ENCODE measurements at regions not wholly inside any gene's neighbourhood (a gene's known extent, or its start where the extent isn't known, plus 50 kb on each side); places are given as distances from the start of the nearest gene placed in this dataset.

DNA sequence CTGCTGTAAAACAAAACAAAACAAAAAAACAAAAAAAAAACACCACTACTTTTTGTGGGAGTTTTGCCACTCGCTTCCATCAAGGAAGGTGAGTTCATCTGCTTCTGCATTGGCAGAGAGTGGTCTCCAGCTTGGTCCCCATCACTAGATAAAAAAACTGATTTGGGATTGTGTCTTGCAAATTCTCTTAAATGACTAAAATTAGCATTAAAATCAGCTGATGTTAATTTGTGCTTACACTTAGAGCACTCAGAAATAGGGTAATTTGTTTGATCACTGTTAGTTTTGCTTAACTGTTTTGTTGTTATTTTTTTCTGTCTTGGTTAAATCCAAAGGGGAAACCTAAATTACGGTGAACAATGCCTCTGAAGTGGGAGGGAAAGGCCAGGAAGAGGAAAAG, 1048.0 kb downstream of the LRFN5 start:
- no peaks in the 10 kb centered on the region for H3K79me2 ChIP-seq (ENCODE audit: control insufficient read depth, insufficient read depth, low read length)
- H3K4me1 ChIP-seq (ENCODE audit: control insufficient read depth, extremely low read depth, insufficient read depth, low read length), result no peaks in the 10 kb centered on the region
- dilution Hi-C loops (cut with MboI; ENCODE audit: extremely low pct_ligation_motif_present, low sequenced_read_pairs), result no loop called here
- no peaks in the 10 kb centered on the region for H3K9me3 ChIP-seq (replicated peaks; ENCODE audit: control insufficient read depth, insufficient read depth, low read length)
- H4K20me1 ChIP-seq (replicated peaks; ENCODE audit: control insufficient read depth, extremely low read depth, insufficient read depth, low read length), result no peaks in the 10 kb centered on the region
- DNase-seq (ENCODE audit: low read depth, low spot score), result no peak
- H2AFZ ChIP-seq (ENCODE audit: low read depth, low read length), result no peak overlapping the region
- no TSS peak for BruUV-seq (replicated peaks)
- TF ChIP-seq POLR2A (IDR thresholded peaks at IDR 0.05; ENCODE audit: low read depth, low read length), result no peak
- TF ChIP-seq POLR2AphosphoS5 (IDR thresholded peaks at IDR 0.05; ENCODE audit: insufficient read depth, low read depth, low read length), result no peak
- no peak for TF ChIP-seq EZH2 (IDR thresholded peaks at IDR 0.05; ENCODE audit: borderline replicate concordance, low read depth, low read length, severe bottlenecking)
- TF ChIP-seq, protein P1, sequence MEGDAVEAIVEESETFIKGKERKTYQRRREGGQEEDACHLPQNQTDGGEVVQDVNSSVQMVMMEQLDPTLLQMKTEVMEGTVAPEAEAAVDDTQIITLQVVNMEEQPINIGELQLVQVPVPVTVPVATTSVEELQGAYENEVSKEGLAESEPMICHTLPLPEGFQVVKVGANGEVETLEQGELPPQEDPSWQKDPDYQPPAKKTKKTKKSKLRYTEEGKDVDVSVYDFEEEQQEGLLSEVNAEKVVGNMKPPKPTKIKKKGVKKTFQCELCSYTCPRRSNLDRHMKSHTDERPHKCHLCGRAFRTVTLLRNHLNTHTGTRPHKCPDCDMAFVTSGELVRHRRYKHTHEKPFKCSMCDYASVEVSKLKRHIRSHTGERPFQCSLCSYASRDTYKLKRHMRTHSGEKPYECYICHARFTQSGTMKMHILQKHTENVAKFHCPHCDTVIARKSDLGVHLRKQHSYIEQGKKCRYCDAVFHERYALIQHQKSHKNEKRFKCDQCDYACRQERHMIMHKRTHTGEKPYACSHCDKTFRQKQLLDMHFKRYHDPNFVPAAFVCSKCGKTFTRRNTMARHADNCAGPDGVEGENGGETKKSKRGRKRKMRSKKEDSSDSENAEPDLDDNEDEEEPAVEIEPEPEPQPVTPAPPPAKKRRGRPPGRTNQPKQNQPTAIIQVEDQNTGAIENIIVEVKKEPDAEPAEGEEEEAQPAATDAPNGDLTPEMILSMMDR (IDR thresholded peaks at IDR 0.05; ENCODE audit: extremely low read depth in 1 of 2, insufficient read depth in 1 of 2, low read depth in 1 of 2, low read length in 2 of 2), result no peak
- TF ChIP-seq JUN (IDR thresholded peaks at IDR 0.05; ENCODE audit: borderline replicate concordance, insufficient read depth, insufficient read length, low read depth), result no peak
- TF ChIP-seq, protein P2, sequence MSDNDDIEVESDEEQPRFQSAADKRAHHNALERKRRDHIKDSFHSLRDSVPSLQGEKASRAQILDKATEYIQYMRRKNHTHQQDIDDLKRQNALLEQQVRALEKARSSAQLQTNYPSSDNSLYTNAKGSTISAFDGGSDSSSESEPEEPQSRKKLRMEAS (IDR thresholded peaks at IDR 0.05; ENCODE audit: insufficient read depth, insufficient read length), result no peak
- TF ChIP-seq GATA2 (IDR thresholded peaks at IDR 0.05; ENCODE audit: insufficient read depth, insufficient read length, low read depth, low read length), result no peak
- no peak for TF ChIP-seq FOS (IDR thresholded peaks at IDR 0.05; ENCODE audit: borderline replicate concordance, insufficient read depth, low read length)
- no peak for TF ChIP-seq MYC (IDR thresholded peaks at IDR 0.05; ENCODE audit: low read depth, low read length)
- FAIRE-seq, result no peak
- H3K27ac ChIP-seq (ENCODE audit: insufficient read depth, low read depth, low read length), result no peak overlapping the region
- H3K4me2 ChIP-seq (ENCODE audit: insufficient read depth, low read length), result no peak overlapping the region
- H3K36me3 ChIP-seq (ENCODE audit: control insufficient read depth in 2 of 2, extremely low read depth in 1 of 2, insufficient read depth in 2 of 2, low read length in 2 of 2), result no peaks in the 10 kb centered on the region
- POLR2A ChIA-PET, result no interaction called here
- H3K4me3 ChIP-seq (replicated peaks in 1 of 3; ENCODE audit: insufficient read depth in 1 of 3, low read depth in 1 of 3, low read length in 3 of 3), result no peak overlapping the region
- no peaks in the 10 kb centered on the region for H3K27me3 ChIP-seq (ENCODE audit: control insufficient read depth in 2 of 2, insufficient read depth in 2 of 2, low read length in 2 of 2)
- H3K9ac ChIP-seq (replicated peaks; ENCODE audit: extremely low read depth, insufficient read depth, low read length), result no peak overlapping the region
- intact Hi-C loops (cut with micrococcal nuclease), result no loop called here
- CTCF ChIA-PET, result no interaction called here
- no peaks in the 10 kb centered on the region for H3K9me1 ChIP-seq (replicated peaks; ENCODE audit: control insufficient read depth, extremely low read depth, insufficient read depth, low read length)

All from endothelial cell of umbilical vein (primary cell).